ENCODE measurements at regions not wholly inside any gene's neighbourhood (a gene's known extent, or its start where the extent isn't known, plus 50 kb on each side); places are given as distances from the start of the nearest gene placed in this dataset.

DNA sequence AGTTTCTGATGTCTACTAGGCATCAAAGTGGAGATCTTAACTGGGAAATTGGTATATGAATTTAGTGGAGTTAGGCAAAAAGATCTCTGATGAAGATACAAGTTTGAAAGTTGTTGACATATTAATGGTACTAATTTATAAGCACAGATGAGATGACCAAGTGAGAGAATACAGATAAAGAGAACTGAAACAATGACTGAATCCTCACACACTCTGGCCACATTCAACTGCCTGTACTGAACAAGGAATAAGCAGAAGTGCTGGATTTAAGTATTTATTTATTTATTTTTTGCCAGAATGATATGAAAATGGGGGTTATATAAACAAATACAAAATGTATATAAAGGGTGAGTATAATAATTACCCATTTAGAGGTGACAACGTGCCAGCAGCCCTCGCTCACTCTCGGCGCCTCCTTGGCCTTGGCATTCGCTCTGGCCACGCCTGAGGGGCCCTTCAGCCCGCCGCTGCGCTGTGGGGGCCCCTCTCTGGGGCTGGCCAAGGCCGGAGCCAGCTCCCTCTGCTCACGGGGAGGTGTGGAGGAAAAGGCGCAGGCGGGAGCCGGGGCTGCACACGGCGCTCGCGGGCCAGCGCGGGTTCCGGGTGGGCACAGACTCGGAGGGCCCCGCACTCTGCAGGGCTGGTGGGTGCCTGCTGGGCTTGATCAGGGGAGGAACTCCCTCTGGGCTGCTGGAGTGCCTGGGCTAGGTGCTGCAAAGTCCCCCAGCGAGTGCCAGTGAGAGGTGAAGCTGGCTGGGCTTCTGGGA lies 1363.9 kb upstream of the CRIM1 start:
- no peak for DNase-seq (ENCODE audit: low read depth)

GRCh38 chr2:34985474-34985873 lies 1370.1 kb upstream of the CRIM1 start:
- DNase-seq (ENCODE audit: low read depth): no peak

DNA sequence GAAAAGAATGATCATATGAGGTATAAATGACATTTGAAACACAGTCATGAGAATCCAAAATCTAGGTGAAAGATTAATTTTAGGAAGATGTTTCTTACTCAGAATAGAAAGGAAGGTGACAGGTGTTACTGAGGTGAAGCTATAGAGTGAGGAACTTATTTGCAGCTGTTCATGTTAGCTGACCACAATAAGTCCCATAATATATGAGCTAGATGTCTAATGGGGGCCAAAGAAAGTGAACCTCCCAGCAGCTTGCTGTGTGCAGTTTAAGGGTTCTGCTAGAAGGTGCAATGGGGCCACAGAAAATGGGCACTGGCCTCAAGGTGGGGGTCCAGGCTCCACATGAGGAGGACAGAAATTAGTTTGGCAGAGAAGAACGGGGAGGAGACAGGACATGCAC lies 1374.9 kb upstream of the CRIM1 start:
- DNase-seq (ENCODE audit: low read depth): no peak

GRCh38 chr2:34979148-34979547 lies 1376.4 kb upstream of the CRIM1 start:
- no peak for DNase-seq (ENCODE audit: low read depth)

GRCh38 chr2:34961822-34962221 lies 1362.7 kb upstream of the FAM98A start:
- DNase-seq (ENCODE audit: low read depth): no peak

- DNase-seq (ENCODE audit: low read depth): no peak
These were observed 1355.7 kb upstream of the FAM98A start for GRCh38 chr2:34954758-34955157.

DNA sequence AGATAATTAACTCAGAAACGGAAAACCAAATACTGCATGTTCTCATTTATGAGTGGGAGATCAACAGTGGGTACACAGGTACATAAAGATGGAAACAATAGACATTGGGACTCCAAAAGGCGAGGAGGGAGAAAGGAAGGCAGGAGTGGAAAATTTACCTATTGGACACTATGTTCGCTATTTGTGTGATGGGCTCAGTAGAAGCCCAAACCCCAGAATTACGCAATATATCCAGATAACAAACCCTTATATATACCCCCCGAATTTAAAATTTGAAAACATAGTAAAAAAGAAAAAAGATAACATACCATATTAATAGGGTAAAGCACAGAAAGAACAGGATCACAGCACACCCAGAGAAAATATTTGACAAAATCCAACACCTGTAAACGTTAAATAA lies 1351.7 kb upstream of the FAM98A start:
- no peak for DNase-seq (ENCODE audit: low read depth)

DNA sequence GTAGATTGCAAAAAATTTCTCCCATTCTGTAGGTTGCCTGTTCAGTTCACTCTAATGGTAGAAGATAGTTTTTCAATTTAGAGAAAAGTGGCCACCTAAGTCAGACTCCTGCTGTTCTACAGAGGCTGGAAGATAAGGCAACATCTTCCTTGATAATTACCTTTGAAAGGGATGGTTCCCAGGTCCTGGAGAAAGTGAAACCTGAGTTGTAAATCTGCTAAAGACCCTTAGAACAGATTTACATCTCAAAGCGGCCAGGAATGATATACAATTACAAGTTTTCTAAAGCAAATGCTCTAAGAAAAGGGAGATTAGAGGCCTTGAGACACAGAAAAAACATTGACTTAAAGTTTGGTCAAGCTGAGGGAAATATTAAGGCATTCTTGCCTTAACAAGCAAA lies 1350.2 kb upstream of the FAM98A start:
- DNase-seq (ENCODE audit: low read depth): no peak

DNA sequence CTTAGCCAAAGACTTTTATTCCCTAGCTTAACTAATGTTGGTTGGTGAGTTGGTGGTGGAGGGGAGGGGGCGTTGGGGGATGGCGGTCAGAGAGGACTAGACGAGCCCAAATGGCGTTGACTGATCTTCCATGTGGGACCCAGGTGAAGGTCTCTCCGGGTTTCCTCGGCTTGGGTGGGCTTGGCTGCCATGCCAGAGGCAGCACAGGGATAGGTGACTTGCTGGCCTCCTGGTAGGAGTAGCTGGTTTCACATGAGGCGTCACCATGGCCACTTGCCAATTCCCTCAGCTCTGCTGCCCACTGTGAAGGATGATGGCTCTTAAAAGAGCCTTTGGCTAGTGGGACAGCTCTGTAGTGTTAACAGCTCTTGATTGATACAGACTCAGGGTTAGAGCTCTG lies 1337.0 kb upstream of the FAM98A start:
- DNase-seq (ENCODE audit: low read depth): no peak

DNA sequence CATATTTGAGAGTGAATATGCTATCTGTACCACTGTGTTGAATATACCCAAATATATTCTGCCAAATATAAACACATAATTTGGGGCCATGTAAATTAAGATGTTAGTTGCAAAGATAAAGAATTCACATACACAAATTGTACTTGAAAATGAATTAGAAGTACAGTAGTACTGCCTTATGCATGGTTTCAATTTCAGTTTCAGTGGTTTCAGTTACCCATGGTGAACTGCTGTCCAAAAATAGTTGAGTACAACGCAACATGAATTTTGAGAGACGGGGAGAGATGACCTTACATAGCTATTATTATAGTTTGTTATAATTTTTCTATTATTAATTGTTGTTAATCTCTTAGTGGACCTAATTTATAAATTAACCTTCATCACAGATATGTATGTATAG lies 1313.0 kb upstream of the FAM98A start:
- DNase-seq (ENCODE audit: low read depth): no peak

- DNase-seq (ENCODE audit: low read depth): no peak
These were observed 1311.0 kb upstream of the FAM98A start for GRCh38 chr2:34909992-34910705.

DNA sequence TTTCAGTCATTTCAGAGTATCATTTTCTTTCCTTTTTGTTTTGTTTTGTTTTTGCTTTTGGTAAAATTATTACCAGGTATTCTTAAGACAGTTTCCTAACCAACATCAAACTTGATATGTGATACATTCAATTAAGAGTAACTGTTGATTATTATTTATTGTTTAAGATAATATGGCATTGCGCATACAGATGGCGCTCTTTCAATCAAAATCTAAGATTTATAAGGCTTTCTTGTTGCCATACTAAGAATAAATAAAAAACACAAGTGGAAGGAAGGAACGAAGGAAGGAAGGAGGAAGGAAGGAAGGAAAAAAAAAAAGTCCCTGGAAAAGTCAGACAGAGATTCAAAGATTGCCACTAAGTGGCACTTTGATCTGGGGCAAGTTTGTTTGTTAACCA lies 1308.7 kb upstream of the FAM98A start:
- DNase-seq (ENCODE audit: low read depth): no peak

DNA sequence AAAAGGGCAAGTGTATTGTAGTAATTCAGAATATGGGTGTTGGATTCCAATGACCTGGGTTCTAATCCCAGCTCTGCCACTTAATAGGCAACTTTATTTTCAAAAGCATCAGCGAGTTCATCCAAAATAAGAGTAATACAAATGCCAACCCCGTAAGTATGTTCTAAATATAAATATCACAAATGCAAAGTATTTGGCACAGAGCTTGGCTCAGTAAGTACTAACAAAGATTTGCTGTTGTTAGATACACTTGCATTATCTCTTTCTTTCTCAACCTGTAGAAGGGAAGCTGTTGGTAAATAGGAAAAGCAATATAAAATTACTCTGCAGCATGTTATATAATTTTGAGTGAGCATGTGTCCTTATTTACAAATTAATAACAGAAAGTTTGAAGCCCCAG lies 1302.6 kb upstream of the FAM98A start:
- DNase-seq (ENCODE audit: low read depth): no peak

DNA sequence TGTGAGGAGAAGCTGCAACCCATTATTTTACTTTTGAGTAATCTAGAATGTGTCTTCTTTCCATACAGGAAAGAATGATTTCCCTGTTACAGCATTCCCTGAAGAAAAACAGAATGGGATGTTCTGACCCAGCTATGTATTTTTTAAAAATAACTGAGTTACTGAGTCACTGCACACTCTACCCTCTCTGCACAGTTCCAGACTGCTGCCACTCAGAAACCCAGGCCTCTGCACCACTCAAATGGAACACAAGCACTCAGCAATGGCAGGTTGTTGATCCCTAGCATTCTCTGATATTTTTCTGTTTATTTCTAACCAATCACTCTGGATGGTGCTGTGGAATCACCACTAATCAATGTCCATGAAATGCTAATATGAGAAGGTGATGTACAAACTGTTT lies 1300.0 kb upstream of the FAM98A start:
- DNase-seq (ENCODE audit: low read depth): no peak

DNA sequence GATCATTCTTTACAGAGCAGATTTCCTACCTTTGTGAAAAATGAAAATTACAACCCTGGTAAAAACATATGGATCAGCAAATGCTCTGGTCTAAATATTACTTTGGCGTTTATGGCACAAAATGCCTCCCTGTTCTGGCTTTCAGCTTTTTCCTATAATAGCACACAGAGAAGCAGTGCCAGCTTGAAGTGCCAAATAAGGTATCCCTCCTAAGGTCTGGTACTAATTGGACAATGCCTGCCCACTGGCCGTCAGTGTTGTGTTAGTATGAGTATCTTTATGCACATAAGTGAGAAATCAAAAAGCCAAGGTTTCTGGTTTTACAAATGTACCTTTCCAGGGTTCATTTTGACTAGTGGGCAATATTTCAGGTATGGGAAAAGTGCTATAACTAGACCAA lies 1293.7 kb upstream of the FAM98A start:
- no peak for DNase-seq (ENCODE audit: low read depth)

DNA sequence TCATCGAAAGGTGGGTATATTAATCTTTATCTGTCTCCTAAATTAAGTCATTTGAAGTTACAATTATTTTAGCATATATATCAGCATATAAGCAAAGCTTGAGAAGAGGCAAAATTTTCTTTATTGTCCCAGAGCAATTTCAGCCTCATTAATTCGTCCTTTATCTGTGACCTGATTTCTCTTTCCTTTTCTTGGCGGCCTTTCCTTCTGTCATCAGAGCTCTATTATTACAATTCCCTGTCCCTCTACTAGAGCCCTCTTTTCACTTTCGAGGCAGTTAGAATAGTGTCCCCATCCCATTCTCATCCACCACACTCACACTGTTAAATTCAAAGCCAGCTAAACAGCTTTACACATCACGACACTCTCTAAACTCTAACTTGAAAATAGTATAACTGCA lies 1293.2 kb upstream of the FAM98A start:
- no peak for DNase-seq (ENCODE audit: low read depth)

DNA sequence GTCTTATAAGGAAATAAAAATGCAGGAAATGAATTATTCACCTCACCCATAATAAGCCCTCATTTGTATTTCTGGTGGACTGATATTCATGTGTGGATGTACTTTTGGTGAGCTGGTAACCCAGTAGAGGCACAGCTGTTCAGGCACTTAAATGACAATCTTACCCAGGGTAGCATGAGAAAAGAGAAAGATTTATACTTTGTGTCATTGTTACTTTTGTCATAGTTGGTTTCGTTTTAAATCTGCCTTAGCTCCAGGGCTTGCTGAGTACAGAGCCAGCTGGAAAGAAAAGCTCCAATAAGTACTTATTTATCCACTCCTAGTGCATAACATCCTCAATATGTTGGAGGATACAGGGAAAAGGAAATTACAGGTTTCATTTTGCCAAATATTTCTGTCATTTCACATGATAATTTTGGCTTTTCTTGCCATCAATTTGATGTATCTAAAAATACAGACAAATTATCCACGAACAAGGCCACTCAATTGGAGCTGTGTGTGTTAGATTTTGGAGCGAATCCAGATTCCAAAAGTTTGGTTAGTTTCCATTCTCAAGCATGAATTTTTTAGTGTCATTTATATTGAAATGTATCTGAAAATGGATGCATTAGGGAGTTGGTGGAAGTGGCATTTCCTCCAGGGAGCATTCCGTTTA lies 1276.1 kb upstream of the FAM98A start:
- DNase-seq (ENCODE audit: low read depth): no peak

GRCh38 chr2:34853646-34854045 lies 1254.5 kb upstream of the FAM98A start:
- DNase-seq (ENCODE audit: low read depth): no peak

GRCh38 chr2:34851804-34852203 lies 1252.7 kb upstream of the FAM98A start:
- no peak for DNase-seq (ENCODE audit: low read depth)

DNA sequence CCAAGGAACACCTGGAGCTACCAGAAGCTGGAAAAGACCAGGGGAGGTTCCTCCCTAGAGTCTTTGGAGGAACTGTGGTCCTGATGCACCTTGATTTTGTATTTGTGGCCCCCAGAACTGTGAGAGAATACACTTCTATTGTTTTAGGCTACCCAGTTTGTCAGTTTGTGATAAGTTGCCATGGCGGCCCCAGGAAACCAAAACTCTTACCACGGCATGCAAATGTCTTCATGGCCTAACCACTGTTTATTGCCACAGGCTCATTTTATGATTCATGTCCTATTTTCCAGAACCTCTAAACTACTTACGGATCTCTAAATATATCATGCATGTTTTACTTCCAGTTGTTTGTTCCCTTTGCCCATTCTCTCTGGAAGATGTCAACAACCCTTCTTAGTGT lies 1250.7 kb upstream of the FAM98A start:
- no peak for DNase-seq (ENCODE audit: low read depth)

DNA sequence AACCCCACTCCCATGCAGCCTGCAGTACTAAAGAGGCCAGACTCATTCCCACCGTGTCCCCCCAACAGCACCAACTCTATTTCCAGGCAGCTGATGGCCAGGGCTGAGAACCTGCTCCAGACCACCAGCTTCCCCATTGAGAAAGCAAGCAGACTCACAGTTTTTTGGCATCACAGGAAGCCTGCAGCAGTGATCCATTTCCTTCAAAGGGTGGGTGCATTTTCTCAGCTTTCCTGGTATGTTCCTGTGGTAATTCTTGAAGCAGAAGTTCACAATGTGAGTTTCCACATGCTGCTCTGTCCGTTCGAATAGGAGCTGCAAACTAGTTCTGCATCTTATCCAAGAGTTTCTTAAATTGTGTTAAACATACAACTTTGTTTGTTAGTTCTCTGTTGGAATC lies 1249.6 kb upstream of the FAM98A start:
- DNase-seq (ENCODE audit: low read depth): no peak

- DNase-seq (ENCODE audit: low read depth): no peak
These were observed 1249.0 kb upstream of the FAM98A start for GRCh38 chr2:34848132-34848531.

DNA sequence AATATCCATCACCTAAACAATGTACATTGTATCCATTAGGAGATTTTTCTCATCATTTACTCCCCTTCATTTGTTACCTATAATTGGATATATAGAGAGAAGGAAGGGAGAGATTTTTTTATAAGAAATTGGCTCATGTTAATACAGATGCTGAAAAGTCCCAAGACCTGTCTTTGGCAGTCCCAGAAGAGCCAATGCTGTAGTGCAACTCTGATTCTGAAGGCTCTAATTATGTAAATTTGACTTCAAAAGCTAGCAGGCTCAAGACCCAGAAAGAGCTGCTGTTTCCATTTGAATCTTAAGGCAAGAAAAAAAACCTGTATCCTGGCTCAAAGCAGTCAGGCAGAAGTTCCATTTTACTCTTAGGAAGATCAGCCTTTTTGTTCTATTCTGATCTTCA lies 1245.5 kb upstream of the FAM98A start:
- no peak for DNase-seq (ENCODE audit: low read depth)

Data from Daoy (cell line).